OCI-LY1 (cell line): ENCODE measurements at regions not wholly inside any gene's neighbourhood (a gene's known extent, or its start where the extent isn't known, plus 50 kb on each side); places are given as distances from the start of the nearest gene placed in this dataset.

Experiments
- H2AFZ ChIP-seq: fragments of 200-600 bp; sonication (generic), shearing (Covaris generic); 2 replicates; pipeline ENCODE4 v1.6.0; 2014; ENCODE audit warnings: antibody characterized with exemption, mild to moderate bottlenecking, low read length
- H3F3A ChIP-seq: fragments of 200-600 bp; sonication (generic), shearing (Covaris generic); 2 replicates; pipeline ENCODE4 v1.6.0; 2014; ENCODE audit warnings: mild to moderate bottlenecking, antibody characterized with exemption, low read length, moderate library complexity; ENCODE audit not compliant: insufficient read depth
- H3K27ac ChIP-seq: fragments of 200-600 bp; sonication (generic); 2 replicates; pipeline ENCODE4 v1.5.1; 2014; ENCODE audit warnings: low read length, mixed run types, mild to moderate bottlenecking, low read depth; ENCODE audit not compliant: poor library complexity, severe bottlenecking
- H3K27me3 ChIP-seq: fragments of 200-600 bp; sonication (generic); 2 replicates; pipeline ENCODE4 v1.6.0; 2014; ENCODE audit warnings: antibody characterized with exemption, mild to moderate bottlenecking, low read length, moderate library complexity; ENCODE audit not compliant: insufficient read depth
- H3K36me3 ChIP-seq: fragments of 200-600 bp; sonication (generic); 2 replicates; pipeline ENCODE4 v1.6.1; 2014; ENCODE audit warnings: mild to moderate bottlenecking, antibody characterized with exemption, low read length, moderate library complexity, mixed read lengths; ENCODE audit not compliant: insufficient read depth
- H3K4me1 ChIP-seq: fragments of 200-600 bp; sonication (generic); 2 replicates; pipeline ENCODE4 v1.5.1; 2014; ENCODE audit warnings: mild to moderate bottlenecking, low read length, moderate library complexity; ENCODE audit not compliant: insufficient read depth, severe bottlenecking
- H3K4me2 ChIP-seq: fragments of 200-600 bp; sonication (generic), shearing (Covaris generic); 2 replicates; pipeline ENCODE4 v1.6.1; 2014; ENCODE audit warnings: low read length
- H3K4me3 ChIP-seq: fragments of 200-600 bp; sonication (generic); 2 replicates; pipeline ENCODE4 v1.5.1; 2014; ENCODE audit warnings: low read length, low read depth, mild to moderate bottlenecking, mixed read lengths; ENCODE audit not compliant: poor library complexity, severe bottlenecking
- H3K79me2 ChIP-seq: fragments of 200-600 bp; shearing (Covaris generic); 2 replicates; pipeline ENCODE4 v1.6.1; 2016; ENCODE audit warnings: mixed run types, low read length, mixed read lengths; ENCODE audit not compliant: insufficient read depth
- H3K9ac ChIP-seq: fragments of 200-600 bp; sonication (generic), shearing (Covaris generic); 2 replicates; pipeline ENCODE4 v1.6.1; 2014; ENCODE audit warnings: mild to moderate bottlenecking, low read length, mixed read lengths
- H3K9me2 ChIP-seq: fragments of 200-600 bp; sonication (generic), shearing (Covaris generic); 2 replicates; pipeline ENCODE4 v1.6.1; 2014; ENCODE audit warnings: low read depth, mild to moderate bottlenecking, low read length, mixed read lengths
- H3K9me3 ChIP-seq: fragments of 200-600 bp; shearing (Covaris generic); 2 replicates; pipeline ENCODE4 v1.6.1; 2014; ENCODE audit warnings: low read length, mixed read lengths
- H4K20me1 ChIP-seq: fragments of 200-600 bp; sonication (generic), shearing (Covaris generic); 2 replicates; pipeline ENCODE4 v1.6.0; 2016; ENCODE audit warnings: mild to moderate bottlenecking, low read length; ENCODE audit not compliant: insufficient read depth
- CTCF ChIP-seq: fragments of 200-600 bp; sonication (generic), shearing (Covaris generic); IDR thresholded peaks from 2 replicates; pipeline ENCODE4 v1.5.1; 2017; ENCODE audit warnings: mild to moderate bottlenecking, antibody characterized with exemption, low read length, moderate library complexity, mixed read lengths
- EZH2 ChIP-seq: fragments of 200-600 bp; sonication (generic), shearing (Covaris generic); IDR thresholded peaks from 2 replicates; pipeline ENCODE4 v1.8.0; 2017; ENCODE audit warnings: borderline replicate concordance, mixed run types, mild to moderate bottlenecking, antibody characterized with exemption, low read length, moderate library complexity, mixed read lengths

GRCh38 chr11:23227078-23227445 is 366.8 kb upstream of the CCDC179 start:
- no peak overlapping the region for H3K4me3 ChIP-seq

GRCh38 chr11:23232652-23233051 is 372.4 kb upstream of the CCDC179 start:
- H3K9me3 ChIP-seq, result no peaks in the 10 kb centered on the region
- no peaks in the 10 kb centered on the region for H3K27me3 ChIP-seq
- H3K36me3 ChIP-seq, result no peaks in the 10 kb centered on the region
- no peaks in the 10 kb centered on the region for H3K79me2 ChIP-seq
- no peak overlapping the region for H3K9ac ChIP-seq
- no peak overlapping the region for H3K4me3 ChIP-seq
- no peaks in the 10 kb centered on the region for H3K4me1 ChIP-seq
- no peaks in the 10 kb centered on the region for H4K20me1 ChIP-seq
- H3K27ac ChIP-seq, result no peak overlapping the region
- H2AFZ ChIP-seq, result no peak overlapping the region
- no peaks in the 10 kb centered on the region for H3F3A ChIP-seq
- TF ChIP-seq CTCF (no peak), EZH2 (no peak)
- no peaks in the 10 kb centered on the region for H3K9me2 ChIP-seq
- H3K4me2 ChIP-seq, result no peak overlapping the region

More at GRCh38 chr11:23227078-23227445, 366.8 kb upstream of the CCDC179 start:
- TF ChIP-seq EZH2 (no peak), CTCF (no peak)
- H4K20me1 ChIP-seq, result no peaks in the 10 kb centered on the region
- no peak overlapping the region for H3K9ac ChIP-seq
- H3K79me2 ChIP-seq, result no peaks in the 10 kb centered on the region
- no peaks in the 10 kb centered on the region for H3F3A ChIP-seq
- no peak overlapping the region for H3K27ac ChIP-seq
- H2AFZ ChIP-seq, result no peak overlapping the region
- H3K27me3 ChIP-seq, result no peaks in the 10 kb centered on the region
- no peak overlapping the region for H3K4me2 ChIP-seq
- no peaks in the 10 kb centered on the region for H3K9me3 ChIP-seq
- no peaks in the 10 kb centered on the region for H3K36me3 ChIP-seq
- H3K4me1 ChIP-seq, result no peaks in the 10 kb centered on the region
- H3K9me2 ChIP-seq, result no peaks in the 10 kb centered on the region

GRCh38 chr11:23233075-23233474 is 372.8 kb upstream of the CCDC179 start:
- Histone ChIP-seq H3K4me2 (no peak overlapping the region), H3F3A (no peaks in the 10 kb centered on the region), H3K4me3 (no peak overlapping the region)

More at GRCh38 chr11:23233075-23233474, 372.8 kb upstream of the CCDC179 start:
- Histone ChIP-seq H3K79me2 (no peaks in the 10 kb centered on the region), H3K27me3 (no peaks in the 10 kb centered on the region), H3K27ac (no peak overlapping the region), H3K4me1 (no peaks in the 10 kb centered on the region), H3K9me2 (no peaks in the 10 kb centered on the region), H3K9ac (no peak overlapping the region), H4K20me1 (no peaks in the 10 kb centered on the region), H3K36me3 (no peaks in the 10 kb centered on the region), H2AFZ (no peak overlapping the region), H3K9me3 (no peaks in the 10 kb centered on the region)
- TF ChIP-seq EZH2, result no peak
- no peak for TF ChIP-seq CTCF
